K562 (cell line): ENCODE measurements at regions not wholly inside any gene's neighbourhood (a gene's known extent, or its start where the extent isn't known, plus 50 kb on each side); places are given as distances from the start of the nearest gene placed in this dataset.

ENCODE experiments used
- ATAC-seq: fragments of 200-7000 bp; cut with Tn5 transposase; 3 replicates; pipeline ENCODE4 v1.9.1; 2020; ENCODE audit warnings: moderate library complexity
- BruUV-seq: library from RNA; stranded (reverse); fragments of 400-500 nt; replicated peaks from 2 replicates; lab custom pipeline; 2021; lab: Mats Ljungman, UMichigan
- CTCF ChIA-PET: fragments of 300-600 bp; formaldehyde crosslinking; extraction: SDS; loops from one replicate; lab custom pipeline; 2021; ENCODE audit warnings: low intra/inter-chr PET ratio; lab: Yijun Ruan, JAX
- POLR2A ChIA-PET: fragments of 300-600, 350-650 bp; sonication (Branson Sonifier 250); formaldehyde crosslinking; extraction: SDS; loops from one replicate; lab custom pipeline; 2021; ENCODE audit warnings: antibody characterized with exemption, inconsistent platforms; lab: Yijun Ruan, JAX
- DNase-seq, 4 experiments: peaks; one replicate each; pipeline versions ENCODE4 v3.0.0 to v3.0.0-alpha.2; 2011 to 2018; ENCODE audit warnings: low spot score in 3 of 4, mixed read lengths in 3 of 4; ENCODE audit errors: extremely low read depth in 1 of 4
- FAIRE-seq: peaks from 2 replicates; lab custom pipeline; 2011; peaks lifted over from hg19 to GRCh38; lab: Jason Lieb, UNC
- H2AFZ ChIP-seq: 2 replicates; pipeline ENCODE4 v1.6.0; 2011; ENCODE audit warnings: low read depth, low read length, control low read depth, inconsistent platforms
- H3K27ac ChIP-seq: fragments of 200-600 bp; 3 replicates; pipeline ENCODE4 v1.8.0; 2011; ENCODE audit warnings: low read depth, mild to moderate bottlenecking, control low read depth, inconsistent platforms, low read length, moderate library complexity, mixed read lengths; ENCODE audit errors: extremely low read depth
- H3K27me3 ChIP-seq, 2 experiments: fragments of 300-600 bp in 1 of 2; 2 replicates in 1 of 2; 3 replicates in 1 of 2; pipeline versions ENCODE4 v1.6.0 to v1.8.0; 2011; ENCODE audit warnings: inconsistent platforms in 2 of 2, low read length in 2 of 2, mild to moderate bottlenecking in 1 of 2, mixed read lengths in 1 of 2, moderate library complexity in 1 of 2; ENCODE audit not compliant: control insufficient read depth in 2 of 2, insufficient read depth in 2 of 2
- H3K36me3 ChIP-seq: fragments of 300-600 bp; 3 replicates; pipeline ENCODE4 v1.8.0; 2011; ENCODE audit warnings: mild to moderate bottlenecking, low read length, inconsistent platforms; ENCODE audit not compliant: control insufficient read depth, insufficient read depth
- H3K4me1 ChIP-seq, 2 experiments: fragments of 200-600 bp in 1 of 2; replicated peaks in 1 of 2; 2 replicates in 1 of 2; 3 replicates in 1 of 2; pipeline versions ENCODE4 v1.5.1 to v1.8.0; 2011; ENCODE audit warnings: inconsistent platforms in 2 of 2, low read length in 2 of 2, mild to moderate bottlenecking in 1 of 2, mixed read lengths in 1 of 2, moderate library complexity in 1 of 2; ENCODE audit not compliant: control insufficient read depth in 2 of 2, insufficient read depth in 2 of 2
- H3K4me2 ChIP-seq: 2 replicates; pipeline ENCODE4 v1.6.1; 2011; ENCODE audit warnings: low read length, control low read depth, inconsistent platforms, mixed read lengths; ENCODE audit not compliant: insufficient read depth
- H3K4me3 ChIP-seq: fragments of 200-600 bp; sonication (generic), shearing (Covaris generic); 2 replicates; pipeline ENCODE4 v1.5.1; 2016; ENCODE audit warnings: control low read depth, inconsistent platforms
- H3K79me2 ChIP-seq: fragments of 200-600 bp; 3 replicates; pipeline ENCODE4 v1.8.0; 2011; ENCODE audit warnings: low read length, inconsistent platforms; ENCODE audit not compliant: control insufficient read depth, insufficient read depth
- H3K9ac ChIP-seq, 2 experiments: 2 replicates each; pipeline versions ENCODE4 v1.6.0 to v1.6.1; 2011; ENCODE audit warnings: low read depth in 2 of 2, low read length in 2 of 2, control low read depth in 1 of 2, inconsistent platforms in 1 of 2, mild to moderate bottlenecking in 1 of 2, mixed read lengths in 1 of 2; ENCODE audit not compliant: insufficient read depth in 1 of 2
- H3K9me1 ChIP-seq: one replicate; pipeline ENCODE4 v1.6.0; 2011; ENCODE audit warnings: inconsistent platforms, mild to moderate bottlenecking, low read length, moderate library complexity; ENCODE audit not compliant: control insufficient read depth, insufficient read depth
- H3K9me3 ChIP-seq: replicated peaks from 2 replicates; pipeline ENCODE4 v1.5.1; 2011; ENCODE audit warnings: low read depth, low read length, inconsistent platforms; ENCODE audit not compliant: control insufficient read depth, insufficient read depth
- H4K20me1 ChIP-seq: replicated peaks from 2 replicates; pipeline ENCODE4 v1.6.1; 2011; ENCODE audit warnings: low read length, inconsistent platforms, mixed read lengths; ENCODE audit not compliant: control insufficient read depth, insufficient read depth
- BRF1 ChIP-seq: IDR thresholded peaks from 3 replicates; pipeline ENCODE4 v1.6.1; 2011; ENCODE audit warnings: borderline replicate concordance, mild to moderate bottlenecking; ENCODE audit not compliant: insufficient read length; ENCODE audit errors: extremely low read depth
- CEBPB ChIP-seq: fragments of 450-650 bp; IDR thresholded peaks from 2 replicates; pipeline ENCODE4 v1.6.1; 2016; ENCODE audit warnings: missing genetic modification characterization, missing compliant biosample characterization
- FOXA3 ChIP-seq, 2 experiments: fragments of 450-650 bp in 1 of 2; sonication (generic) in 1 of 2; formaldehyde crosslinking; IDR thresholded peaks in 1 of 2; conservative IDR thresholded peaks in 1 of 2; 2 replicates each; pipeline versions ENCODE4 v1.4.0 to v1.8.0; 2020 to 2022; ENCODE audit warnings: mild to moderate bottlenecking in 2 of 2, missing genetic modification reagents in 1 of 2
- FOXJ3 ChIP-seq: sonication (generic); formaldehyde crosslinking; IDR thresholded peaks from 2 replicates; pipeline ENCODE4 v1.4.0; 2020; ENCODE audit warnings: mild to moderate bottlenecking, missing genetic modification reagents
- SLC30A9 ChIP-seq: fragments of 250-450 bp; sonication (Bioruptor Pico); IDR thresholded peaks from 2 replicates; pipeline ENCODE4 v1.8.0; 2022; ENCODE audit warnings: mild to moderate bottlenecking, moderate library complexity
- in situ Hi-C: fragments of 300-500 bp; cut with MboI; formaldehyde crosslinking; loops from 4 replicates; pipeline ENCODE4 v1.15.0; 2018; ENCODE audit warnings: inconsistent platforms, mixed read lengths
- intact Hi-C: fragments of 100-400 bp; cut with micrococcal nuclease; formaldehyde crosslinking; loops from 2 replicates; pipeline ENCODE4 v1.14.2; 2022
- TF ChIP-seq, protein P1 (sequence below), 2 experiments: fragments of 150-350 bp in 1 of 2; IDR thresholded peaks; 2 replicates each; pipeline ENCODE4 v1.6.1; 2012 to 2016; ENCODE audit warnings: low read depth in 2 of 2, low read length in 2 of 2, mild to moderate bottlenecking in 1 of 2, moderate library complexity in 1 of 2
- TF ChIP-seq, protein P2 (sequence below): sonication (generic); formaldehyde crosslinking; IDR thresholded peaks from 2 replicates; pipeline ENCODE4 v1.8.0; 2022; ENCODE audit warnings: mild to moderate bottlenecking, missing genetic modification reagents
- TF ChIP-seq, protein P3 (sequence below): sonication (generic); formaldehyde crosslinking; IDR thresholded peaks from 2 replicates; pipeline ENCODE4 v1.8.0; 2022; ENCODE audit warnings: mild to moderate bottlenecking, missing genetic modification reagents, borderline replicate concordance
- TF ChIP-seq, protein P4 (sequence below): fragments of 450-650 bp; IDR thresholded peaks from 2 replicates; pipeline ENCODE4 v1.6.1; 2018; ENCODE audit warnings: mild to moderate bottlenecking, low read depth; ENCODE audit not compliant: partially characterized antibody
- TF ChIP-seq, protein P5 (sequence below): sonication (generic); formaldehyde crosslinking; IDR thresholded peaks from 2 replicates; pipeline ENCODE4 v1.9.0; 2022; ENCODE audit warnings: mild to moderate bottlenecking, missing genetic modification reagents

DNA sequence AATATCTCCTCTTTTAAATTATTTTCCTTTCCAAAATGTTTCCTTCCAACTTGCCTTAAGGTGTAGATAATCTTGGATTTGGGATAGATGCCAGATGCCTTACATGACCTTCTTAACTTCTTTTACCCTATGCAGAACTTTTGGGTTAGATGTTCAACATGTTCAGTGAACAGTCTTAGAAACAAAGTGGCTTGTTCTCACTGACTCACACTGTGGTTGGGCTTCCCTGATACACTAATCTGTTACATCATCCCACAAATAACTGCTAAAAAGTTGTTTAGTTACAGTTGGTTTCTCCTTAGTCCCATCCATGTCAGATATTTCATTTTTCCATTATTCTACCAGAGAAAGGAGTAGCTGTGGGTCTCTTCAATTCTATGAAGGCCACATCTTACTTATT, 2638.2 kb downstream of the PCDH9 start:
- TF ChIP-seq FOXA3 (CRISPR knock-in tag; conservative IDR thresholded peaks at IDR 0.05 in 1 of 2, IDR thresholded peaks at IDR 0.05 in 1 of 2) (no peak), FOXJ3 (CRISPR knock-in tag) (no peak), SLC30A9 (CRISPR knock-in tag) (no peak), BRF1 (no peak), CEBPB (tag) (no peak)
- TF ChIP-seq, protein P1, sequence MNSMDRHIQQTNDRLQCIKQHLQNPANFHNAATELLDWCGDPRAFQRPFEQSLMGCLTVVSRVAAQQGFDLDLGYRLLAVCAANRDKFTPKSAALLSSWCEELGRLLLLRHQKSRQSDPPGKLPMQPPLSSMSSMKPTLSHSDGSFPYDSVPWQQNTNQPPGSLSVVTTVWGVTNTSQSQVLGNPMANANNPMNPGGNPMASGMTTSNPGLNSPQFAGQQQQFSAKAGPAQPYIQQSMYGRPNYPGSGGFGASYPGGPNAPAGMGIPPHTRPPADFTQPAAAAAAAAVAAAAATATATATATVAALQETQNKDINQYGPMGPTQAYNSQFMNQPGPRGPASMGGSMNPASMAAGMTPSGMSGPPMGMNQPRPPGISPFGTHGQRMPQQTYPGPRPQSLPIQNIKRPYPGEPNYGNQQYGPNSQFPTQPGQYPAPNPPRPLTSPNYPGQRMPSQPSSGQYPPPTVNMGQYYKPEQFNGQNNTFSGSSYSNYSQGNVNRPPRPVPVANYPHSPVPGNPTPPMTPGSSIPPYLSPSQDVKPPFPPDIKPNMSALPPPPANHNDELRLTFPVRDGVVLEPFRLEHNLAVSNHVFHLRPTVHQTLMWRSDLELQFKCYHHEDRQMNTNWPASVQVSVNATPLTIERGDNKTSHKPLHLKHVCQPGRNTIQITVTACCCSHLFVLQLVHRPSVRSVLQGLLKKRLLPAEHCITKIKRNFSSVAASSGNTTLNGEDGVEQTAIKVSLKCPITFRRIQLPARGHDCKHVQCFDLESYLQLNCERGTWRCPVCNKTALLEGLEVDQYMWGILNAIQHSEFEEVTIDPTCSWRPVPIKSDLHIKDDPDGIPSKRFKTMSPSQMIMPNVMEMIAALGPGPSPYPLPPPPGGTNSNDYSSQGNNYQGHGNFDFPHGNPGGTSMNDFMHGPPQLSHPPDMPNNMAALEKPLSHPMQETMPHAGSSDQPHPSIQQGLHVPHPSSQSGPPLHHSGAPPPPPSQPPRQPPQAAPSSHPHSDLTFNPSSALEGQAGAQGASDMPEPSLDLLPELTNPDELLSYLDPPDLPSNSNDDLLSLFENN (IDR thresholded peaks at IDR 0.05; ENCODE audit: low read depth in 2 of 2, low read length in 2 of 2) = no peak
- TF ChIP-seq, protein P2, sequence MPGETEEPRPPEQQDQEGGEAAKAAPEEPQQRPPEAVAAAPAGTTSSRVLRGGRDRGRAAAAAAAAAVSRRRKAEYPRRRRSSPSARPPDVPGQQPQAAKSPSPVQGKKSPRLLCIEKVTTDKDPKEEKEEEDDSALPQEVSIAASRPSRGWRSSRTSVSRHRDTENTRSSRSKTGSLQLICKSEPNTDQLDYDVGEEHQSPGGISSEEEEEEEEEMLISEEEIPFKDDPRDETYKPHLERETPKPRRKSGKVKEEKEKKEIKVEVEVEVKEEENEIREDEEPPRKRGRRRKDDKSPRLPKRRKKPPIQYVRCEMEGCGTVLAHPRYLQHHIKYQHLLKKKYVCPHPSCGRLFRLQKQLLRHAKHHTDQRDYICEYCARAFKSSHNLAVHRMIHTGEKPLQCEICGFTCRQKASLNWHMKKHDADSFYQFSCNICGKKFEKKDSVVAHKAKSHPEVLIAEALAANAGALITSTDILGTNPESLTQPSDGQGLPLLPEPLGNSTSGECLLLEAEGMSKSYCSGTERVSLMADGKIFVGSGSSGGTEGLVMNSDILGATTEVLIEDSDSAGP (CRISPR knock-in tag) = no peak
- TF ChIP-seq, protein P3, sequence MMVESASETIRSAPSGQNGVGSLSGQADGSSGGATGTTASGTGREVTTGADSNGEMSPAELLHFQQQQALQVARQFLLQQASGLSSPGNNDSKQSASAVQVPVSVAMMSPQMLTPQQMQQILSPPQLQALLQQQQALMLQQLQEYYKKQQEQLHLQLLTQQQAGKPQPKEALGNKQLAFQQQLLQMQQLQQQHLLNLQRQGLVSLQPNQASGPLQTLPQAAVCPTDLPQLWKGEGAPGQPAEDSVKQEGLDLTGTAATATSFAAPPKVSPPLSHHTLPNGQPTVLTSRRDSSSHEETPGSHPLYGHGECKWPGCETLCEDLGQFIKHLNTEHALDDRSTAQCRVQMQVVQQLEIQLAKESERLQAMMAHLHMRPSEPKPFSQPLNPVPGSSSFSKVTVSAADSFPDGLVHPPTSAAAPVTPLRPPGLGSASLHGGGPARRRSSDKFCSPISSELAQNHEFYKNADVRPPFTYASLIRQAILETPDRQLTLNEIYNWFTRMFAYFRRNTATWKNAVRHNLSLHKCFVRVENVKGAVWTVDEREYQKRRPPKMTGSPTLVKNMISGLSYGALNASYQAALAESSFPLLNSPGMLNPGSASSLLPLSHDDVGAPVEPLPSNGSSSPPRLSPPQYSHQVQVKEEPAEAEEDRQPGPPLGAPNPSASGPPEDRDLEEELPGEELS (CRISPR knock-in tag) = no peak
- TF ChIP-seq, protein P4, sequence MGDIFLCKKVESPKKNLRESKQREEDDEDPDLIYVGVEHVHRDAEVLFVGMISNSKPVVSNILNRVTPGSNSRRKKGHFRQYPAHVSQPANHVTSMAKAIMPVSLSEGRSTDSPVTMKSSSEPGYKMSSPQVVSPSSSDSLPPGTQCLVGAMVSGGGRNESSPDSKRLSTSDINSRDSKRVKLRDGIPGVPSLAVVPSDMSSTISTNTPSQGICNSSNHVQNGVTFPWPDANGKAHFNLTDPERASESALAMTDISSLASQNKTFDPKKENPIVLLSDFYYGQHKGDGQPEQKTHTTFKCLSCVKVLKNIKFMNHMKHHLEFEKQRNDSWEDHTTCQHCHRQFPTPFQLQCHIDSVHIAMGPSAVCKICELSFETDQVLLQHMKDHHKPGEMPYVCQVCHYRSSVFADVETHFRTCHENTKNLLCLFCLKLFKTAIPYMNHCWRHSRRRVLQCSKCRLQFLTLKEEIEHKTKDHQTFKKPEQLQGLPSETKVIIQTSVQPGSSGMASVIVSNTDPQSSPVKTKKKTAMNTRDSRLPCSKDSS = no peak
- TF ChIP-seq, protein P5, sequence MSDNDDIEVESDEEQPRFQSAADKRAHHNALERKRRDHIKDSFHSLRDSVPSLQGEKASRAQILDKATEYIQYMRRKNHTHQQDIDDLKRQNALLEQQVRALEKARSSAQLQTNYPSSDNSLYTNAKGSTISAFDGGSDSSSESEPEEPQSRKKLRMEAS (CRISPR knock-in tag) = no peak
- Histone ChIP-seq H3K79me2 (no peaks in the 10 kb centered on the region), H3K27ac (no peak overlapping the region), H3K9ac (no peak overlapping the region), H3K27me3 (no peaks in the 10 kb centered on the region), H3K9me1 (no peaks in the 10 kb centered on the region), H4K20me1 (no peaks in the 10 kb centered on the region), H3K4me1 (no peaks in the 10 kb centered on the region), H3K9me3 (no peaks in the 10 kb centered on the region), H3K36me3 (no peaks in the 10 kb centered on the region), H2AFZ (no peak overlapping the region), H3K4me3 (no peak overlapping the region), H3K4me2 (no peak overlapping the region)
- ChIA-PET POLR2A (no interaction called here), CTCF (no interaction called here)
- intact Hi-C loops = no loop called here
- no TSS peak for BruUV-seq
- FAIRE-seq (no peak), DNase-seq (no peak), ATAC-seq (no peak)
- in situ Hi-C loops = no loop called here
